ENCODE measurements at regions not wholly inside any gene's neighbourhood (a gene's known extent, or its start where the extent isn't known, plus 50 kb on each side); places are given as distances from the start of the nearest gene placed in this dataset.
"Not testable (repeated sequence)": the region's sequence is repeated elsewhere in the genome, so short reads cannot be mapped to it uniquely, and the experiment has no call there.

DNA sequence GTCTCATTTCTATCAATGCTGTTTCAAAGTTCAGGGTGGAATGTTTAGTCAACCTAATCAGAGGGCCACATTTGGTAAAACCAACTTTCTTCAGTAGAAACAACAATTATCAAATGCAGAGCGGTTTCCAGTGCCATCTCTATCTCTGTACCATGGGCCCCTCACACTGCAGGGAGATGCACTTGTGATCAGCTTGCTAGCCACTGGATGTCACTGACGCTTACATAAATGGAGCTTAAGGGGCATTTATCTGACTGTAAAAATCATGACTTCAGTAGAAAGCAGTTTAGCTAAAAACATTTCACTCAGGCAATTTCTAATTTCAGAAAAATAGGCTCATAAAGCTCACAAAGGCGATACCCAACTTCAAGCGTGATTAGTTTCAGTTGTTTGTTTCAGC is 678.0 kb downstream of the ZEB2 start:
- no peak for DNase-seq

GRCh38 chr2:143840601-143841000 is 679.3 kb downstream of the ZEB2 start:
- DNase-seq = no peak

GRCh38 chr2:143840194-143840593 is 679.7 kb downstream of the ZEB2 start:
- DNase-seq = no peak

- no peak for DNase-seq
Observed at GRCh38 chr2:143839456-143839855, 680.5 kb downstream of the ZEB2 start.

GRCh38 chr2:143837055-143837454 is 682.9 kb downstream of the ZEB2 start:
- DNase-seq = not testable (repeated sequence)

DNA sequence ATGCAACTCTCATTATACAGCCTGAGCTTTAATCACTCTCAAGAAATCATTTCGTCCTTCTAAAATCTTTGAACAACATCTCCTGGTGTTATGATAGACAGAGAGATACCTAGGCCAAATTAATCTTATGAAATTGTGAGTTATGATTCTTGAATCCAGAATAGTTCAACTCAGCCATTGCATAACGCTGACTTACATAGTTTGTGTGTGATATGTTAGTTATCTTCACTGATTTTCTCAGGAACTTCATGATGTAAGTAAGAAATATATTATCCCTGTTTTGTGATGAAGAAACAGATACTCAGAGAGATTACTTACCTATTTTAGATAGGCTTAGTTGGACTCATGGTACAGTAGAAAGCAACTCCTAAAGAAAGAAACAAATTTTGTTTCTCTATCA is 684.4 kb downstream of the ZEB2 start:
- no peak for DNase-seq

- no peak for DNase-seq
Observed at GRCh38 chr2:143833015-143833660, 686.8 kb downstream of the ZEB2 start.

DNA sequence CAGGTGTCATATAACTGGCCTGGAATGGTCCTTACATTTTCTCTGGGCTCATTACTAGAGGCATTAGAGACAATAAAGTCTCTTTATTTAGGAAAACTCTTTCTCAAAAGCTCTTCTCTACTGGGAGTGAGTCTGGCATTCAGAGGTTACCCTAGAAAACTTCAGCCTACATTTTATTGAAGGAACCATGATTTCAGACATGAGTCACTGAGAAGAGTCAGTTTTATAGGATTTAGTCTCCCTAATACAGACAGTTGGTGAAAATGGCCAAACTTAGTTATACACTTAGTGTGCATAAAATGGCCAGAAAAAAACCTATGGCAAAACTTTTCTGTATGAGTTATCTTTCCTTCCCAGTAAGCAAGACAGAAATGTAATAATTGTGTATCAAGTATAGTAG is 689.4 kb downstream of the ZEB2 start:
- DNase-seq = no peak

- no peak for DNase-seq
Observed at GRCh38 chr2:143828763-143829537, 691.0 kb downstream of the ZEB2 start.

GRCh38 chr2:143824791-143825190 is 695.1 kb downstream of the ZEB2 start:
- no peak for DNase-seq

DNA sequence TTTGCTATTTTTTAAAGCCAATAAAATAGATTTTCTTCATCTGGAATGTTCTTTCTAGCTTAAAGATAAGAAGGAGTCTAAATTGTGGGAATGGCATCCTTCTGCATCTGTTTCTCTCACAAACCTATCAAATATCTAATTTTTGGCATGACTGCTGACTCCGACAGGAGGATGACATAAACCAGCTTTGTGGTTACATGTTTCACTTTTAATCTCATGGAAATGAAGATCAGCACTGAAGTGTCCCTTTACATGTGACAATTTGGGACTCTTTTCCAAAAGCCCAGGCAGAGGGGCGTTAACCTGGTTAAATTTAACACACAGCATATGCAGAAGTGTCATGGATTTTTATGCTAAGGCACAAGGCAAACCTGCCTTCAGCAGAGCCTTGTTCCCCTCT is 694.7 kb downstream of the ARHGAP15 start:
- no peak for DNase-seq

GRCh38 chr2:143823296-143823695 is 694.1 kb downstream of the ARHGAP15 start:
- no peak for DNase-seq

GRCh38 chr2:143822736-143823135 is 693.5 kb downstream of the ARHGAP15 start:
- no peak for DNase-seq

- no peak for DNase-seq
Observed at GRCh38 chr2:143819764-143820163, 690.5 kb downstream of the ARHGAP15 start.

- no peak for DNase-seq
Observed at GRCh38 chr2:143819190-143819735, 690.0 kb downstream of the ARHGAP15 start.
